ENCODE measurements at regions not wholly inside any gene's neighbourhood (a gene's known extent, or its start where the extent isn't known, plus 50 kb on each side); places are given as distances from the start of the nearest gene placed in this dataset.
A peak's percentile ranks its signal among the peaks of the same experiment; 100 is the strongest.

DNA sequence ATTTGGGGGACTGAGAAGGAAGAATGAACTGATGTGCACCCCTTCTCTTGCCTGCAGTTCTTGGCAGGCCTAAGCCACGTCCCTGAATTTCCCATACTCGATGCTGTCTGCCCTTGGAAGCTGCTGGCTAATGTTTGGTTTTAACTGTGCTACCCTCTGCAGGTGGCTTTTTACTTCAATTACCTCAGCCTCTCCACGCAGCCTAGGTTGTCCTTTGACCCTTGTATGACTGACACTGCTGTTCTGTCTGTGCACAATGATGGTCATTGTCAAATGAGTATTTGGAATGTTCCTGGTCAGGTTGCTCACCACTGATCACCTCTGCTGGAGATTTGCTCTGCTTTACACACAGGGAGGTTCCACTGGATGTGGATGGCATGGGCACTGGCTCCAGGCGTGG is 137.1 kb downstream of the ZNF518B start:
- no peak overlapping the region for H3K4me3 ChIP-seq (replicated peaks in 1 of 2; ENCODE audit: low read depth in 2 of 2, low read length in 2 of 2)
- TF ChIP-seq, protein P1, sequence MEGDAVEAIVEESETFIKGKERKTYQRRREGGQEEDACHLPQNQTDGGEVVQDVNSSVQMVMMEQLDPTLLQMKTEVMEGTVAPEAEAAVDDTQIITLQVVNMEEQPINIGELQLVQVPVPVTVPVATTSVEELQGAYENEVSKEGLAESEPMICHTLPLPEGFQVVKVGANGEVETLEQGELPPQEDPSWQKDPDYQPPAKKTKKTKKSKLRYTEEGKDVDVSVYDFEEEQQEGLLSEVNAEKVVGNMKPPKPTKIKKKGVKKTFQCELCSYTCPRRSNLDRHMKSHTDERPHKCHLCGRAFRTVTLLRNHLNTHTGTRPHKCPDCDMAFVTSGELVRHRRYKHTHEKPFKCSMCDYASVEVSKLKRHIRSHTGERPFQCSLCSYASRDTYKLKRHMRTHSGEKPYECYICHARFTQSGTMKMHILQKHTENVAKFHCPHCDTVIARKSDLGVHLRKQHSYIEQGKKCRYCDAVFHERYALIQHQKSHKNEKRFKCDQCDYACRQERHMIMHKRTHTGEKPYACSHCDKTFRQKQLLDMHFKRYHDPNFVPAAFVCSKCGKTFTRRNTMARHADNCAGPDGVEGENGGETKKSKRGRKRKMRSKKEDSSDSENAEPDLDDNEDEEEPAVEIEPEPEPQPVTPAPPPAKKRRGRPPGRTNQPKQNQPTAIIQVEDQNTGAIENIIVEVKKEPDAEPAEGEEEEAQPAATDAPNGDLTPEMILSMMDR (IDR thresholded peaks at IDR 0.05; ENCODE audit: low read depth, low read length), result no peak
- no peak for DNase-seq (ENCODE audit: low read depth in 2 of 2)

DNA sequence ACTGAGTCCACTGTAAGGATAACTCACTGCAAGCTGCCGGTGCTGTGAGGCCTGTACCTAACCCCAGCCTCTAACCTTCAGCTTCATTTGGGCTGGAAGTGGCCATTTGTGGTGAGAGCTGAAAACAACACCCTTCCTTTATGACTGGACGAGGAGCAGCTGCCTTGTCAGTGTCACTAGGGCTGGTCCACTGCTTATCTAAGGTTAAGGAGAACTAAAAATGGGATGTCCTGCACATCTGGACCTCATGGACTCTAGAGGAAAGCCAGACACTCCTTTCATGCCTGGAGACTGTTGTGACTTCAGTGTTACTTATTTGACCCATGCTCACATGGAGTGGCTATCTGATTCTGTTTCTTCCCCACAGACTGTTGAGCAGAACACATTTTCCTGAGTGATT is 139.9 kb downstream of the ZNF518B start:
- H3K4me3 ChIP-seq (replicated peaks in 1 of 2; ENCODE audit: low read depth in 2 of 2, low read length in 2 of 2), result no peak overlapping the region
- DNase-seq (ENCODE audit: low read depth in 2 of 2), result no peak
- TF ChIP-seq, protein P1 (IDR thresholded peaks at IDR 0.05; ENCODE audit: low read depth, low read length), result no peak

DNA sequence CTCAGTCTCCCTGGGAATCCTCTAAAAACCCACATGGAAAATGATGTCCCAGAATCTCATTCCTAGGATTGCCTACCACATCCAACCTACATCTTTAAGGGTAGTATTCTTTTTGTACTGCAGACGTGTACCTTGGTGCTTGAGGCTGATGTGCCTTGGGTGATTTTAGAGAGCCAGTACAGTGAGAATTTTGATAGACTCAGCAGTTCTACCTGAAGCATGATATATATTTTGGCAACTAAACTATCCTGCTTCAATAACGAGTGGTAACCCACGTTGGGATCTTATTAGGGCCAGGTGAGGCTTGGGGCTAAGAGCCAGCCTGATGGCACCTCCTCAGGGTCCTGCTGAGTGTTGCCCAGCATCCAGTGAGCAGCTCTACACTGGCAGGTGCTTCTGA is 140.4 kb downstream of the ZNF518B start:
- DNase-seq (ENCODE audit: low read depth in 2 of 2), result no peak
- H3K4me3 ChIP-seq (replicated peaks in 1 of 2; ENCODE audit: low read depth in 2 of 2, low read length in 2 of 2), result no peak overlapping the region
- TF ChIP-seq, protein P1 (IDR thresholded peaks at IDR 0.05; ENCODE audit: low read depth, low read length), result no peak

DNA sequence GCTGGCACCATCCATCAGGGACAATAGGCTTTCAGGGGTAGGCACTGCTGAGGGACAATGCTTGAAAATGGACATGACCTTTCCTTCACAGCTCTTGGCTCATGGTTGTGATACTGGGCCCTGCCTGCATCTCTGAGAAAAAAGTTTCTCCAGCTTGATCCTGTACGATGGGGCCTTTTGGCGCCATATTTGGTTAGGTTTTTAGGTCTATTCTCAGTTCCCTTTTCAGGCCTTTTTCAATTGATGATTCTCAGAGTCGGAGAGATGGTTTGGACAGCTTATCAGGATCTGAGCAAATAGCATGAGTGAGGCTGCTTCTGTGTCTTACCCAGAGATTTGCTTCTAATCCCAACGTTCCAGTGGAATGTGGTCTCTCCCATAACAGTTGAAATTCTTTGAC is 141.6 kb downstream of the ZNF518B start:
- TF ChIP-seq, protein P1 (IDR thresholded peaks at IDR 0.05; ENCODE audit: low read depth, low read length), result no peak
- no peak overlapping the region for H3K4me3 ChIP-seq (replicated peaks in 1 of 2; ENCODE audit: low read depth in 2 of 2, low read length in 2 of 2)
- no peak for DNase-seq (ENCODE audit: low read depth in 2 of 2)

DNA sequence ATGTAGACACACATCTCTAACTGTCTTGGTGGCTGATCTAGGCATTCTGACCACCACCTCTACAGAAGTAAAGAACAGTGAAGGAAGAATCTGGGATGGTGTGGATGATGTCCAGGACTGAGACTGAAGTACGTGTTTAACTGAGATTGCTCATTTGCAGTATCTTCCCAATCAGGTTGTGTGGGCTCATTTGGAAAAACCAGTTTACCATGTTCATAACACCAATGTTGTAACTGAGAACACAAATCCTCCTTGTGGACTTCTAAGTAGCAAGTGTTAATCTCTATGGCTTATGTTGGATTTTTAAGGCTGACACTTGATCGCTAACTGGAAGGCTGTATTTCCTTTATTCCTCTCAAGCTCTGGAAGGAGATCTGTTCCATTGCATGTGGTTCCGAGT is 144.7 kb downstream of the ZNF518B start:
- TF ChIP-seq, protein P1 (IDR thresholded peaks at IDR 0.05; ENCODE audit: low read depth, low read length), result no peak

DNA sequence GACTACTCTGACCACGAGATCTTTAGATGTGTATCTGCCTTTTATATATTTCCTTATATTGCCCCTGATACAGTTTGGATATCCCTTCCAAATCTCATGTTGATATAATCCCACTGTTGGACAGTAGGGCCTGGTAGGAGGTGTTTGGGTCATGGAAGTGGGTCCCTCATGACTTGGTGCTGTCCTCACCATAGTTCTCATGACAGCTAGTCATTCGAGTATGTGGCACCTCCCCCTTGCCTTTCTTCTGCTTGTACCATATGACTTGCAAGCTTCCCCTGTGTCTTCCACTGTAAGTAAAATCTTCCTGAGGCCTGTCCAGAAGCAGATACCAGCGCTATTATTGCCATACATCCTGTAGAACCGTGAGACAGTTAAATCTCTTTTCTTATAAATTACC is 145.3 kb downstream of the ZNF518B start:
- no peak for DNase-seq (ENCODE audit: low read depth in 2 of 2)
- no peak overlapping the region for H3K4me3 ChIP-seq (replicated peaks in 1 of 2; ENCODE audit: low read depth in 2 of 2, low read length in 2 of 2)
- TF ChIP-seq, protein P1 (IDR thresholded peaks at IDR 0.05; ENCODE audit: low read depth, low read length), result no peak

More for the DNA sequence above, 144.7 kb downstream of the ZNF518B start:
- no peak for DNase-seq (ENCODE audit: low read depth in 2 of 2)
- H3K4me3 ChIP-seq (replicated peaks in 1 of 2; ENCODE audit: low read depth in 2 of 2, low read length in 2 of 2), result no peak overlapping the region

DNA sequence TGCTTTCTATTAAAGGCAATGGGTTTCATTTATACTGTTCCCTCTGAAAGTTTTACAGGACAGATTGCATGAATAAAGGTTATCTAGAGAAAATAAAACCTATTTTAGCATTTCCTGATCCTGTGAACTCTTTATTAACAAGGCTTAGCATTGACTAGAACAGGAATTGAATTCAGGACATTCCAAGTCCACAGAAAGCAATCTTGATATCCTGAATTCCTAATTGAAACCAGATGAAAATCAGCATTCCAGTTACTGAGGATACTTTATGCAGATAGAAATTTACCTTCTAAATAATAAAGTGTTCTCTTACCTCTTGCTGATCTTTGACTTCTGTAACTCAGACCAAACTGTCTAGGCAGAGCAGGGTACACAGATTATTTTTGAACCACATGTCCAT is 151.4 kb downstream of the ZNF518B start:
- H3K4me3 ChIP-seq (replicated peaks in 1 of 2; ENCODE audit: low read depth in 2 of 2, low read length in 2 of 2), result no peak overlapping the region
- TF ChIP-seq, protein P1 (IDR thresholded peaks at IDR 0.05; ENCODE audit: low read depth, low read length), result no peak
- peak in 1 of 2 donors; percentile 21 for DNase-seq (ENCODE audit: low read depth in 2 of 2)
